Pons (tissue), 1 donor: ENCODE measurements at regions not wholly inside any gene's neighbourhood (a gene's known extent, or its start where the extent isn't known, plus 50 kb on each side); places are given as distances from the start of the nearest gene placed in this dataset.

Experiments
- DNase-seq: peaks from one replicate; pipeline ENCODE4 v3.0.0-alpha.2; 2016; ENCODE audit warnings: low spot score

GRCh38 chr21:18460979-18461378 is 57.4 kb upstream of the TMPRSS15 start:
- no peak for DNase-seq

GRCh38 chr21:18461743-18462142 is 58.2 kb upstream of the TMPRSS15 start:
- no peak for DNase-seq

DNA sequence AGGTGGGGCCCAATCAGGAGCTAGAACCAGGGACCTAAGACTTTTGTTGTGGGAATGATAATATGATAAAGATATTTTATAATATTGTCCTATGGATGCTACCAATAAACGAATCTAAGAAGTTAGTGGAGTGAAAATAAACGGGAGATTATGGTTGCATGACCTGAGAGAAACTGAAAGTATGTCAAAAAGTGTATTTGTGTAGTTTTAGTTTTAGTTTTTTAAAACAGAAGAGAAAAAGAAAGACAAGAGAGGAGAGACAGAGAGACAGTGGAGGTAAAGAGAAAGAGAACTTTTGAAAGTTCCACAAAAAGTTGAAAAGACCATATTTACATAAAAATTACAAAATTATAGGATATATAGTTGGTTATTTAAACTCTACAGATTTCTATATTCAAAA is 64.1 kb upstream of the TMPRSS15 start:
- DNase-seq, result no peak

GRCh38 chr21:18468790-18469189 is 65.2 kb upstream of the TMPRSS15 start:
- no peak for DNase-seq

DNA sequence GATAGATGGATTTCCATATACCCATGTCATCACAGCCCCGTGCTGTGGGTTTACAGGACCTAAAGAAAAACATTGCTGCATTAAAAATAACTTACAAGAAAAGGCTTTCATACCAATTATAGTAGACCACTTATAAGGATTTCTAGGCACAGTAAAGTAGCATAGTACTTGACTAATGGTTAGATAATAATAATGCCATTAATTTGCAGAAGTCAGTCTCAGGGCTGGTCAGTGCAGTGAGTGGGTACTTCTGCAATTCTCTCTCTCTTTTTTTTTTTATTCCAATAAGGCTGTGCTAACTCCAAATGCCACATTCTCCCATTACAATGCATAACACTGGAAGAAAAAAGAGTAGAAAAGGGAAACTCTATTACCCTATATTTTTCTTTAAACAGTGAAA is 73.1 kb upstream of the TMPRSS15 start:
- no peak for DNase-seq

GRCh38 chr21:18477043-18477442 is 73.5 kb upstream of the TMPRSS15 start:
- DNase-seq, result no peak

DNA sequence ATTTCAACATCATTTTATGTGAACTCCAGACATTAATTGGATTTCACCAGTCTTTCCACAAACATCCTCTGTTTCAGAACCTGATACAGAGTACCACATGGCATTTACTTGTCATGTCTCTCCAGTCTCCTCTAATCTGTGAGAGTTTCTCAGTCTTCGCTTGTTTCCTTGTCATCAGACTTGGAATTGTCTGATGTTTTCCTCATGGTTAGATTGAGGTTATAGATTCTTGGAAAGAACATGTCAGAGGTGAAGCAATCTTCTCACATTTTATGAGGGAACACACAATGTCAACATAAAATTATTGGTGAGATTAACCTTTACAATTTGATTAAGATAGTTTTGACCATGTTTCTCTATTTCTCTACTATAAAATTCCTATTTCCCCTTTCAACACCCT is 74.9 kb upstream of the TMPRSS15 start:
- no peak for DNase-seq

GRCh38 chr21:18488252-18488651 is 84.7 kb upstream of the TMPRSS15 start:
- DNase-seq, result no peak

DNA sequence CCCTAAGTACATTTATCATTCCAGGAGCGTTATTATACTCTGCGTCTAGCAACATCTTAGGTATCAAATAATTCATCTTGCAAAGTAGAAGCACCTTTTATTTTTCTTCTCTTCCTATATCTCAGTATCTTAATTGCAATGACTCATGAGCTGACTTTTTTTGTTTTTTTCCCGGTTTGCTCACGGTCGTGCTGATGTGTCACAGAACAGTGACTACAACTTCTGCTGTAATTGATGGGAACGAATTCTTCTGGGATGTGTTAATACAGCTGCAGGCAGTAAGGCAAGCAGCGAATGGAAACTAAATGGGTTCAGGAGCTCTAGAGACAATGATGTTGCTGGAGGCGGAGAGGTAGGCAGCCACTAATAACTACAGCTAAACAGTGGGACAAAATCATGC is 89.8 kb upstream of the TMPRSS15 start:
- DNase-seq, result no peak

GRCh38 chr21:18495523-18495922 is 91.9 kb upstream of the TMPRSS15 start:
- DNase-seq, result no peak

- DNase-seq, result no peak
These were observed 94.8 kb upstream of the TMPRSS15 start for GRCh38 chr21:18498431-18498830.

- peak; percentile 40 for DNase-seq
These were observed 96.3 kb upstream of the TMPRSS15 start for GRCh38 chr21:18499761-18500376.

DNA sequence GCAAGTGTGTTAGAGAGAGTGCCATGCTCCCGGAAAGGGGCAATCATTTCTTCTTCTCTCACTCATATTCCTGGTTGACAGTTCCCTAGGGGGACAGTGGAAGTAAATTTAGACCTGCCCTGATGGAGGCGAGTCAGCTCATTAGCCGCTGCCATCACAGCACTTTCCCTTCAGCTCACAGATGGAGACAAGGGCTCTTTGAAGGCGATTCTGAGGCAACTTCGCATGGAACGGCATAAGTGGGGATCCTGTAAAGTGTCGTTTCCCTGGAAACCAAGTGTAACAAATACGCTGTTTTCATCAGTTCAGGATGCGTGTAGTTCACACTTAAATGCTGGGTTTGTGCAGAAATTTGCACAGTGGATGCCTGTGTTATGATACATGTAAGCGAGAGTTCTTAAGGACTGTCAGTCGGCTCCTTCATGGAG is 114.5 kb upstream of the TMPRSS15 start:
- no peak for DNase-seq

- DNase-seq, result no peak
These were observed 117.6 kb upstream of the TMPRSS15 start for GRCh38 chr21:18521204-18521603.

GRCh38 chr21:18522181-18522972 is 118.8 kb upstream of the TMPRSS15 start:
- DNase-seq, result no peak

DNA sequence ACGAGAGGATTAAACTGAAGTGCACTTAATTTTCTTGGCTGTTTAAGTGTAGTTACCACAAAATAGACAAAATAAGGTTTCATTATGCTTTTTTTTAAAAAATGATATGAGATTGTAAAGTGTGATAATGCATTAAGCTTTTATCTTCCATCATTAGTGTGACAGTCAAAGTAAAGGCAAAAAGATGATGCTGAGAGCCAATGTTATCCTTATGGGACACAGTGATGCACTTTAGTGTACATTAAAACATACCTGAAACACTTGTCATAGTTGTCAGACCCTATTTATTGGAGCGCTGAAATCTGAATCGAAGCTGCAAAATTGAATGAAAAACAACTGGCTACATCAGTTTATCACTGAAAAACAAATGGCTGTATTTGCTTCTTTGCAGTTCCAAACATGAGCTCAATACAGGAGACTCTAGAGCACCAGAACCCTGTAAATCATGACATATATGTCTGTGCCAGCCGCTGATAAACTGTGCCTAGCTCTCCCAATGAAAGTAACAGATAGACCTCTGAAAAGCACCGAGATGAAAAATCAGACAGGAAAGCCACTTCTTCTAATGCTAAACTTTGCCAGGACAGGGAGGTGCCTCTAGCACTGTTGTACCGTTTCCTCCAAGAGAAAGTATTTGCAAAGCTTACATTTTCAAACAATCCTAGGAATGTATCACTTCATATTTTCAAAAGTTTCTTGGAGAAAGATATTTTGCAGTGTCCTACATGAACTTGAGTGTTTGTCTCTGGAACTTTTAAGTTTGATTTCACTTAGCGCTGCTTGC is 120.7 kb upstream of the TMPRSS15 start:
- DNase-seq, result no peak

- DNase-seq, result peak; percentile 19
These were observed 125.7 kb upstream of the TMPRSS15 start for GRCh38 chr21:18529254-18529653.

- DNase-seq, result no peak
These were observed 138.5 kb upstream of the TMPRSS15 start for GRCh38 chr21:18542081-18542480.

- no peak for DNase-seq
These were observed 142.3 kb upstream of the TMPRSS15 start for GRCh38 chr21:18545908-18546307.

DNA sequence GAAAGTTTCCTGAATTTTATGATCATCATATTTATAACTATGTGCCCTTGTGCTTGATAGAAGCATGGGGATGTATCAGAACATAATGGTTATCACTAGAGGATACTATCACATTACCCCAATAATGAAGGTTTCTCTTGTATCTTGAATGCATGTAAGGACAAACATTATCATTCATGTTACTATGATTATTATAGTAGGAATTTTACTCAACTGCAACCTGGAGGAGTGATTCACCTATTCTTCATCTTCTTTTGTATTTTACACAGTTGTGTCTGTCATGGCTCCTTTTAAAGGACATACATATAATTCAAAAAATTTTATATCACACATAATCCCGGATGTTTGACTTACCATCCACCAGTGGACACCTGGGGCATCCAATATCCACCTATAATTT is 143.8 kb upstream of the TMPRSS15 start:
- no peak for DNase-seq

- DNase-seq, result no peak
These were observed 144.7 kb upstream of the TMPRSS15 start for GRCh38 chr21:18548249-18548648.

- DNase-seq, result no peak
These were observed 145.8 kb upstream of the TMPRSS15 start for GRCh38 chr21:18549214-18549905.
